A549 (cell line): ENCODE measurements at regions not wholly inside any gene's neighbourhood (a gene's known extent, or its start where the extent isn't known, plus 50 kb on each side); places are given as distances from the start of the nearest gene placed in this dataset.

ENCODE experiments used
- ATAC-seq, 2 experiments: fragments of 200-7000 bp in 1 of 2; fragments of >200 bp in 1 of 2; cut with Nextera tagmentation in 1 of 2; cut with Tn5 transposase in 1 of 2; 3 replicates each; pipeline versions ENCODE4 v1.8.0 to v1.9.1; 2018 to 2020; ENCODE audit warnings: mild to moderate bottlenecking in 1 of 2, moderate library complexity in 1 of 2
- CTCF ChIA-PET: fragments of 300-600 bp; sonication (Branson Sonifier 250); formaldehyde crosslinking; extraction: SDS; loops from one replicate; lab custom pipeline; 2021; ENCODE audit warnings: antibody characterized with exemption, inconsistent platforms; lab: Yijun Ruan, JAX
- POLR2A ChIA-PET: fragments of 350-600 bp; formaldehyde crosslinking; extraction: SDS; loops from one replicate; lab custom pipeline; 2021; ENCODE audit warnings: antibody characterized with exemption, inconsistent platforms; lab: Yijun Ruan, JAX
- DNase-seq, 2 experiments: peaks; one replicate each; pipeline versions ENCODE4 v3.0.0 to v3.0.0-alpha.2; 2011 to 2016; ENCODE audit warnings: low read depth in 1 of 2, low spot score in 1 of 2
- FAIRE-seq: peaks from 2 replicates; lab custom pipeline; 2011; peaks lifted over from hg19 to GRCh38; lab: Jason Lieb, UNC
- H3K27ac ChIP-seq, 2 experiments: fragments of >200 bp; sonication (Bioruptor Twin); formaldehyde crosslinking; 3 replicates each; pipeline ENCODE4 v1.5.1; 2016 to 2017
- H3K4me1 ChIP-seq: fragments of >200 bp; sonication (Bioruptor Twin); formaldehyde crosslinking; 3 replicates; pipeline ENCODE4 v1.6.1; 2016
- H3K4me2 ChIP-seq: fragments of >200 bp; sonication (Bioruptor Twin); formaldehyde crosslinking; 3 replicates; pipeline ENCODE4 v1.6.1; 2016
- H3K4me3 ChIP-seq: fragments of >200 bp; sonication (Bioruptor Twin); formaldehyde crosslinking; 3 replicates; pipeline ENCODE4 v1.5.1; 2016
- H3K9me3 ChIP-seq: fragments of >200 bp; sonication (Bioruptor Twin); formaldehyde crosslinking; 3 replicates; pipeline ENCODE4 v1.6.1; 2016
- CEBPB ChIP-seq, 2 experiments: fragments of >200 bp in 1 of 2; sonication (Bioruptor Twin) in 1 of 2; formaldehyde crosslinking in 1 of 2; IDR thresholded peaks; 2 replicates each; pipeline ENCODE4 v1.6.1; 2012 to 2016
- CHD2 ChIP-seq: fragments of 150-350 bp; IDR thresholded peaks from 2 replicates; pipeline ENCODE4 v1.6.1; 2014; ENCODE audit warnings: low read length; ENCODE audit not compliant: partially characterized antibody
- EHF ChIP-seq: fragments of 250-450 bp; sonication (Bioruptor Pico); IDR thresholded peaks from 2 replicates; pipeline ENCODE4 v1.5.0; 2020; ENCODE audit warnings: mild to moderate bottlenecking
- FOSL2 ChIP-seq, 2 experiments: fragments of 450-650 bp in 1 of 2; fragments of >200 bp in 1 of 2; sonication (Bioruptor Twin) in 1 of 2; formaldehyde crosslinking; IDR thresholded peaks; 2 replicates each; pipeline versions ENCODE4 v1.5.0 to v1.6.1; 2016 to 2020; ENCODE audit warnings: mild to moderate bottlenecking in 1 of 2, moderate library complexity in 1 of 2
- HDAC2 ChIP-seq: fragments of 200-600 bp; sonication (generic); IDR thresholded peaks from 2 replicates; pipeline ENCODE4 v1.6.1; 2016
- HOXA7 ChIP-seq: fragments of 250-450 bp; sonication (Bioruptor Pico); IDR thresholded peaks from 2 replicates; pipeline ENCODE4 v1.5.0; 2020; ENCODE audit warnings: mild to moderate bottlenecking, moderate library complexity
- JUNB ChIP-seq: fragments of >200 bp; sonication (Bioruptor Twin); formaldehyde crosslinking; IDR thresholded peaks from 2 replicates; pipeline ENCODE4 v1.6.1; 2016
- KDM1A ChIP-seq: fragments of 200-600 bp; sonication (generic); IDR thresholded peaks from 2 replicates; pipeline ENCODE4 v1.6.1; 2016; ENCODE audit warnings: low read depth, mild to moderate bottlenecking
- NFE2L2 ChIP-seq: fragments of 150-350 bp; conservative IDR thresholded peaks from 2 replicates; pipeline ENCODE4 v1.6.1; 2014; ENCODE audit warnings: low read length
- POLR2AphosphoS2 ChIP-seq: conservative IDR thresholded peaks from 2 replicates; pipeline ENCODE4 v1.6.1; 2012; ENCODE audit warnings: low read length, improper control_type of control experiment, inconsistent platforms
- RFX5 ChIP-seq: fragments of 450-650 bp; IDR thresholded peaks from 2 replicates; pipeline ENCODE4 v1.7.1; 2014; ENCODE audit warnings: antibody characterized with exemption, mild to moderate bottlenecking, moderate library complexity
- TFCP2L1 ChIP-seq: fragments of 250-450 bp; sonication (Bioruptor Pico); IDR thresholded peaks from 2 replicates; pipeline ENCODE4 v1.5.0; 2021; ENCODE audit warnings: mild to moderate bottlenecking
- ZFP36 ChIP-seq: fragments of 450-650 bp; IDR thresholded peaks from 2 replicates; pipeline ENCODE4 v1.6.1; 2014; ENCODE audit warnings: borderline replicate concordance; ENCODE audit not compliant: partially characterized antibody
- WGBS: methylation state at CpG from one replicate; pipeline ENCODE4 v1.1.6; 2017; ENCODE audit errors: missing lambda C conversion rate; 5-methylcytosine and 5-hydroxymethylcytosine counted together
- TF ChIP-seq, protein P1 (sequence below): fragments of >200 bp; sonication (Bioruptor Twin); formaldehyde crosslinking; IDR thresholded peaks from 3 replicates; pipeline ENCODE4 v1.5.1; 2016
- TF ChIP-seq, protein P2 (sequence below): fragments of 250-450 bp; sonication (Bioruptor Pico); IDR thresholded peaks from 2 replicates; pipeline ENCODE4 v1.5.0; 2020; ENCODE audit warnings: low read depth, mild to moderate bottlenecking, moderate library complexity
- TF ChIP-seq, protein P3 (sequence below): fragments of 250-450 bp; sonication (Bioruptor Pico); IDR thresholded peaks from 2 replicates; pipeline ENCODE4 v1.5.0; 2021; ENCODE audit warnings: mild to moderate bottlenecking, moderate library complexity, borderline replicate concordance
- TF ChIP-seq, protein P4 (sequence below): fragments of >200 bp; sonication (Bioruptor Twin); formaldehyde crosslinking; IDR thresholded peaks from 3 replicates; pipeline ENCODE4 v1.6.1; 2016
- TF ChIP-seq, protein P5 (sequence below): IDR thresholded peaks from 2 replicates; pipeline ENCODE4 v1.6.1; 2012
- TF ChIP-seq, protein P6 (sequence below): IDR thresholded peaks from 2 replicates; pipeline ENCODE4 v1.6.1; 2012

DNA sequence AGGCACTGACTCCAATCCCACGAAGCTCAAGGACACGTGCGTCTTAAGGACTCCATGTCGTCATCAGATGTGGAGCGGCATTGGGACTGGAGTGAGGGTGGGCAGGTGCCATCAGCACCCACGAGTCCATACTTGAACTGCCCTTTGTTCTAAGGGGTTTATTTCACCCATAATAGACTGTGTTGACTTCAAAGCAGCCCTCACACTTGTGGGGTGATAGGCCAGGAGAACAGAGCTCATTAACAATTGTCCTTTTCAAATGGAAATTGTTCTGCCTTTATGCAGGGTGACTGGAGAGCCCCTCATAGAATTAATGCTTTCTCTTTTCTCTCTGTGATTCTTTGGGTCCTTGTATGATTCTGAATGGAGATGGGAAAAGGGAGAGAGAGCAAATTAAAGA lies 376.9 kb upstream of the MGMT start (continued):
- TF ChIP-seq, protein P1, sequence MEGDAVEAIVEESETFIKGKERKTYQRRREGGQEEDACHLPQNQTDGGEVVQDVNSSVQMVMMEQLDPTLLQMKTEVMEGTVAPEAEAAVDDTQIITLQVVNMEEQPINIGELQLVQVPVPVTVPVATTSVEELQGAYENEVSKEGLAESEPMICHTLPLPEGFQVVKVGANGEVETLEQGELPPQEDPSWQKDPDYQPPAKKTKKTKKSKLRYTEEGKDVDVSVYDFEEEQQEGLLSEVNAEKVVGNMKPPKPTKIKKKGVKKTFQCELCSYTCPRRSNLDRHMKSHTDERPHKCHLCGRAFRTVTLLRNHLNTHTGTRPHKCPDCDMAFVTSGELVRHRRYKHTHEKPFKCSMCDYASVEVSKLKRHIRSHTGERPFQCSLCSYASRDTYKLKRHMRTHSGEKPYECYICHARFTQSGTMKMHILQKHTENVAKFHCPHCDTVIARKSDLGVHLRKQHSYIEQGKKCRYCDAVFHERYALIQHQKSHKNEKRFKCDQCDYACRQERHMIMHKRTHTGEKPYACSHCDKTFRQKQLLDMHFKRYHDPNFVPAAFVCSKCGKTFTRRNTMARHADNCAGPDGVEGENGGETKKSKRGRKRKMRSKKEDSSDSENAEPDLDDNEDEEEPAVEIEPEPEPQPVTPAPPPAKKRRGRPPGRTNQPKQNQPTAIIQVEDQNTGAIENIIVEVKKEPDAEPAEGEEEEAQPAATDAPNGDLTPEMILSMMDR, result no peak
- TF ChIP-seq KDM1A, result no peak

DNA sequence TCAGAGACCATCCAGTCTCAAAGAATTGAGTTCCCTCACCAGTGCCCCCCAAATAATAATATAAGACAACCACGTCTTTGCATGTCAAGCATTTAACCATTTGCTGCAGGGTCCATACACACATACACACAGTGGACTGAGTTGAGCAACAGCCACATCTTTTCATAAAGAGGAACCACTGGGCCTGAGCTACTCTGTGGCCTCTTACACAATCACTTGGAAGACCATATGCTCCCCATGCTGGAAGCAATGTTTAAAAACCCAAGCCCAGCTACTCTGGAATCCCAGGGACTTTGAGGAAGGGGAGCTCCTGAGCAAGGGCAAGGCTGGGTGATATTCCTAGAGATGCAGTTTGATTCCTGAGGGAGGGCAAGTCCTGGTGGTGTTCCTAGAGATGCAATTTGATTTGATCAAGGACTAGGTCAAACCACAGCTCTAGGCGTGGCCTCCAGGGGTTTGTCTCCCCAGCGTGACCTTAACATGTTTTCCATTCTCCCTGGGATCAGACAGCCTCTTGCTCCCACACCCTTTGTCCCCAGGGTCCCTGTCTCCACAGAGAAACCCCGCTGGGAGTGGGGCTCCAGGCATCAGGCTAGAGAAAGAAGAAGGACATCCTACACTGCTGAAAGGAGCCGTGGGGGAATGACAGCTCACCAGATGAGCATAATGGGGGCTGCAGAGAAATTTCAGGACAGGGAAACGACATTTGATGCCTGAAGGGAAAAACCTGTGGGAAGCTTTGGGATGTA lies 376.2 kb upstream of the MGMT start:
- no peak for FAIRE-seq
- DNase-seq, result no peak
- Histone ChIP-seq H3K4me1 (no peaks in the 10 kb centered on the region), H3K27ac (no peak overlapping the region), H3K9me3 (no peaks in the 10 kb centered on the region), H3K4me3 (no peak overlapping the region), H3K4me2 (no peak overlapping the region)
- CTCF ChIA-PET, result no interaction called here
- TF ChIP-seq FOSL2 (IDR thresholded peaks at IDR 0.05), result no peak
- no peak for TF ChIP-seq FOSL2 (CRISPR knock-in tag; IDR thresholded peaks at IDR 0.05)
- TF ChIP-seq ZFP36, result no peak
- TF ChIP-seq CEBPB (IDR thresholded peaks at IDR 0.05), result no peak
- WGBS, result 0% methylated on average over 4 of the region's 6 CpGs
- ATAC-seq, result no peak
- POLR2A ChIA-PET, result no interaction called here

DNA sequence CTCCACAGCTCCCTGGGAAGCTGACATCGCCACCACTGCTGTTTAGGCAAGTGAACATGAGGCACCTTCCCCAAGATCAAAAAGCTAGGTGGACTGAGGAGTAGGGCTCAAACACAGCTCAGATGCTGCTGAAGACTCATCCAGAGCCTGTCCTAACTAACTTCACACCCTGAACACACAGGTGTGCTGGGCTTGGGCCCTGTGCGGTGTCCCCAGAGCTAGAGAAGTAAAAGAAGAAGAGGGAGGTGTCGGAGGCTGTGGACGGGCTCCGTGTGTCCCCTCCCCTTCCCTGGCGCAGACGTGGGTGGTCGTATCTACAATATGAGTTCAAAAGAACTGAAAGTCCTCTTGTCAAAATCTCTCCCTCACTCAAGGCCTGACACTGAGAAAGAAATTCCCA lies 373.4 kb upstream of the MGMT start:
- TF ChIP-seq, protein P2, sequence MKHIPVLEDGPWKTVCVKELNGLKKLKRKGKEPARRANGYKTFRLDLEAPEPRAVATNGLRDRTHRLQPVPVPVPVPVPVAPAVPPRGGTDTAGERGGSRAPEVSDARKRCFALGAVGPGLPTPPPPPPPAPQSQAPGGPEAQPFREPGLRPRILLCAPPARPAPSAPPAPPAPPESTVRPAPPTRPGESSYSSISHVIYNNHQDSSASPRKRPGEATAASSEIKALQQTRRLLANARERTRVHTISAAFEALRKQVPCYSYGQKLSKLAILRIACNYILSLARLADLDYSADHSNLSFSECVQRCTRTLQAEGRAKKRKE (CRISPR knock-in tag), result no peak
- TF ChIP-seq, protein P3, sequence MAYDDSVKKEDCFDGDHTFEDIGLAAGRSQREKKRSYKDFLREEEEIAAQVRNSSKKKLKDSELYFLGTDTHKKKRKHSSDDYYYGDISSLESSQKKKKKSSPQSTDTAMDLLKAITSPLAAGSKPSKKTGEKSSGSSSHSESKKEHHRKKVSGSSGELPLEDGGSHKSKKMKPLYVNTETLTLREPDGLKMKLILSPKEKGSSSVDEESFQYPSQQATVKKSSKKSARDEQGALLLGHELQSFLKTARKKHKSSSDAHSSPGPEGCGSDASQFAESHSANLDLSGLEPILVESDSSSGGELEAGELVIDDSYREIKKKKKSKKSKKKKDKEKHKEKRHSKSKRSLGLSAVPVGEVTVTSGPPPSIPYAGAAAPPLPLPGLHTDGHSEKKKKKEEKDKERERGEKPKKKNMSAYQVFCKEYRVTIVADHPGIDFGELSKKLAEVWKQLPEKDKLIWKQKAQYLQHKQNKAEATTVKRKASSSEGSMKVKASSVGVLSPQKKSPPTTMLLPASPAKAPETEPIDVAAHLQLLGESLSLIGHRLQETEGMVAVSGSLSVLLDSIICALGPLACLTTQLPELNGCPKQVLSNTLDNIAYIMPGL (CRISPR knock-in tag), result no peak
- no peak for TF ChIP-seq TFCP2L1 (CRISPR knock-in tag)
- TF ChIP-seq, protein P4, sequence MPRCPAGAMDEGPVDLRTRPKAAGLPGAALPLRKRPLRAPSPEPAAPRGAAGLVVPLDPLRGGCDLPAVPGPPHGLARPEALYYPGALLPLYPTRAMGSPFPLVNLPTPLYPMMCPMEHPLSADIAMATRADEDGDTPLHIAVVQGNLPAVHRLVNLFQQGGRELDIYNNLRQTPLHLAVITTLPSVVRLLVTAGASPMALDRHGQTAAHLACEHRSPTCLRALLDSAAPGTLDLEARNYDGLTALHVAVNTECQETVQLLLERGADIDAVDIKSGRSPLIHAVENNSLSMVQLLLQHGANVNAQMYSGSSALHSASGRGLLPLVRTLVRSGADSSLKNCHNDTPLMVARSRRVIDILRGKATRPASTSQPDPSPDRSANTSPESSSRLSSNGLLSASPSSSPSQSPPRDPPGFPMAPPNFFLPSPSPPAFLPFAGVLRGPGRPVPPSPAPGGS, result no peak
- TF ChIP-seq, protein P5, sequence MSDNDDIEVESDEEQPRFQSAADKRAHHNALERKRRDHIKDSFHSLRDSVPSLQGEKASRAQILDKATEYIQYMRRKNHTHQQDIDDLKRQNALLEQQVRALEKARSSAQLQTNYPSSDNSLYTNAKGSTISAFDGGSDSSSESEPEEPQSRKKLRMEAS, result no peak
- TF ChIP-seq JUNB, result no peak
- no peak for TF ChIP-seq POLR2AphosphoS2
- TF ChIP-seq HDAC2, result no peak
- DNase-seq (no peak), FAIRE-seq (no peak), ATAC-seq (no peak)
- Histone ChIP-seq H3K27ac (no peak overlapping the region), H3K4me3 (no peak overlapping the region), H3K9me3 (no peaks in the 10 kb centered on the region), H3K4me2 (no peak overlapping the region), H3K4me1 (no peaks in the 10 kb centered on the region)
- ChIA-PET CTCF (no interaction called here), POLR2A (no interaction called here)
- WGBS, result 25% methylated on average over 8 of the region's 8 CpGs

DNA sequence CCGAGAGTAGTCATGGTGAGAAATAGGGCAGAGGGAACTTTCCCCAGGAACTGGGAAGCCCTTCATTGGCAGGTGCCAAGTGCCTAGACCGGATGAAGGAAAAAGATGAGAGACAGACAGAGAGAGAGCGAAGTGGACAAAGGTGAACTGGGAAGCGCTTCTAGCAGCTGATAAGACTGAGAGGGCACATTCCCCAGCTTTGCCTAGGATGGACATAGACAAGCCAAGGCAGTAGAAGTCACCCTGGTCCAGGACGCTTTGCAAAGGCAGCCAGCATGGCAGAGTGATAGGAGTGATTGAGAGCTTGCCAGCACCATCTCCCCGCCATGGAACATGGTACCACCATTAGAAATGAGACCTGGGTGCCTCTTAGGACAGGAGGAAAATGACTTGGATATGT lies 372.8 kb upstream of the MGMT start:
- H3K9me3 ChIP-seq, result no peaks in the 10 kb centered on the region
- H3K4me2 ChIP-seq, result no peak overlapping the region
- no peak overlapping the region for H3K27ac ChIP-seq
- DNase-seq (no peak), ATAC-seq (no peak), FAIRE-seq (no peak)
- ChIA-PET CTCF (no interaction called here), POLR2A (no interaction called here)
- WGBS, result 3% methylated on average over 6 of the region's 6 CpGs
- no peak overlapping the region for H3K4me3 ChIP-seq
- H3K4me1 ChIP-seq, result no peaks in the 10 kb centered on the region
- no peak for TF ChIP-seq EHF
- no peak for TF ChIP-seq CHD2
- no peak for TF ChIP-seq HOXA7 (CRISPR knock-in tag)
- TF ChIP-seq RFX5, result no peak
- no peak for TF ChIP-seq FOSL2 (IDR thresholded peaks at IDR 0.05)
- no peak for TF ChIP-seq FOSL2 (CRISPR knock-in tag; IDR thresholded peaks at IDR 0.05)
- TF ChIP-seq, protein P6, sequence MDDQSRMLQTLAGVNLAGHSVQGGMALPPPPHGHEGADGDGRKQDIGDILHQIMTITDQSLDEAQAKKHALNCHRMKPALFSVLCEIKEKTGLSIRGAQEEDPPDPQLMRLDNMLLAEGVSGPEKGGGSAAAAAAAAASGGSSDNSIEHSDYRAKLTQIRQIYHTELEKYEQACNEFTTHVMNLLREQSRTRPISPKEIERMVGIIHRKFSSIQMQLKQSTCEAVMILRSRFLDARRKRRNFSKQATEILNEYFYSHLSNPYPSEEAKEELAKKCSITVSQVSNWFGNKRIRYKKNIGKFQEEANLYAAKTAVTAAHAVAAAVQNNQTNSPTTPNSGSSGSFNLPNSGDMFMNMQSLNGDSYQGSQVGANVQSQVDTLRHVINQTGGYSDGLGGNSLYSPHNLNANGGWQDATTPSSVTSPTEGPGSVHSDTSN, result no peak
- TF ChIP-seq NFE2L2, result no peak
- TF ChIP-seq, protein P2 (CRISPR knock-in tag), result no peak
- TF ChIP-seq, protein P5, result no peak
- TF ChIP-seq, protein P1, result no peak
